ENCODE measurements at regions not wholly inside any gene's neighbourhood (a gene's known extent, or its start where the extent isn't known, plus 50 kb on each side); places are given as distances from the start of the nearest gene placed in this dataset.

- no peak for TF ChIP-seq POLR2A (IDR thresholded peaks at IDR 0.05)
- TF ChIP-seq CTCF (IDR thresholded peaks at IDR 0.05 in 8 of 11, conservative IDR thresholded peaks at IDR 0.05 in 3 of 11): no peak
- no peak for TF ChIP-seq POLR2AphosphoS5 (IDR thresholded peaks at IDR 0.05)
Observed at GRCh38 chr3:55165704-55166405, 238.0 kb upstream of the LRTM1 start.

All from spleen (tissue), 7 donors.